Mucosa of stomach (tissue), 1 donor: ENCODE measurements at regions not wholly inside any gene's neighbourhood (a gene's known extent, or its start where the extent isn't known, plus 50 kb on each side); places are given as distances from the start of the nearest gene placed in this dataset.

ENCODE experiments used
- H3K27me3 ChIP-seq: one replicate; pipeline ENCODE4 v1.7.0; 2013; ENCODE audit warnings: mild to moderate bottlenecking, low read length; ENCODE audit not compliant: control insufficient read depth, insufficient read depth
- H3K36me3 ChIP-seq: one replicate; pipeline ENCODE4 v1.7.0; 2013; ENCODE audit warnings: low read length; ENCODE audit not compliant: control insufficient read depth, insufficient read depth
- H3K4me1 ChIP-seq: one replicate; pipeline ENCODE4 v1.7.0; 2013; ENCODE audit warnings: mild to moderate bottlenecking, low read length; ENCODE audit not compliant: control insufficient read depth, insufficient read depth
- H3K4me3 ChIP-seq: one replicate; pipeline ENCODE4 v1.7.0; 2013; ENCODE audit warnings: low read length
- H3K9ac ChIP-seq: one replicate; pipeline ENCODE4 v1.7.0; 2013; ENCODE audit warnings: mild to moderate bottlenecking, low read length, moderate library complexity
- H3K9me3 ChIP-seq: one replicate; pipeline ENCODE4 v1.7.0; 2013; ENCODE audit warnings: mild to moderate bottlenecking, low read length, moderate library complexity; ENCODE audit not compliant: control insufficient read depth
- donor health status: Pancreatic carcinoma.

GRCh38 chr17:79457889-79458288, 153.0 kb downstream of the RBFOX3 start:
- peaks cover 3% of the 10 kb centered on the region for H3K27me3 ChIP-seq
- H3K9ac ChIP-seq = no peak overlapping the region
- H3K9me3 ChIP-seq = no peaks in the 10 kb centered on the region
- no peaks in the 10 kb centered on the region for H3K36me3 ChIP-seq
- H3K4me3 ChIP-seq = no peak overlapping the region
- H3K4me1 ChIP-seq = no peaks in the 10 kb centered on the region

GRCh38 chr17:79457376-79457775, 153.5 kb downstream of the RBFOX3 start:
- H3K4me1 ChIP-seq = no peaks in the 10 kb centered on the region
- no peaks in the 10 kb centered on the region for H3K36me3 ChIP-seq
- peaks cover 3% of the 10 kb centered on the region for H3K27me3 ChIP-seq
- H3K9me3 ChIP-seq = no peaks in the 10 kb centered on the region
- H3K9ac ChIP-seq = no peak overlapping the region
- no peak overlapping the region for H3K4me3 ChIP-seq

- Histone ChIP-seq H3K9ac (no peak overlapping the region), H3K9me3 (no peaks in the 10 kb centered on the region), H3K27me3 (peaks cover 3% of the 10 kb centered on the region)
Measured at GRCh38 chr17:79455636-79456035, 155.2 kb downstream of the RBFOX3 start.

GRCh38 chr17:79454826-79455225, 156.0 kb downstream of the RBFOX3 start:
- H3K9me3 ChIP-seq = no peaks in the 10 kb centered on the region
- H3K4me1 ChIP-seq = no peaks in the 10 kb centered on the region
- H3K4me3 ChIP-seq = no peak overlapping the region
- H3K27me3 ChIP-seq = peaks cover 2% of the 10 kb centered on the region
- no peak overlapping the region for H3K9ac ChIP-seq
- H3K36me3 ChIP-seq = no peaks in the 10 kb centered on the region

More at GRCh38 chr17:79455636-79456035, 155.2 kb downstream of the RBFOX3 start:
- Histone ChIP-seq H3K4me3 (no peak overlapping the region), H3K4me1 (no peaks in the 10 kb centered on the region), H3K36me3 (no peaks in the 10 kb centered on the region)

GRCh38 chr17:79453481-79453880, 157.4 kb downstream of the RBFOX3 start:
- no peaks in the 10 kb centered on the region for H3K9me3 ChIP-seq
- no peaks in the 10 kb centered on the region for H3K27me3 ChIP-seq
- no peak overlapping the region for H3K4me3 ChIP-seq
- H3K4me1 ChIP-seq = no peaks in the 10 kb centered on the region
- H3K9ac ChIP-seq = no peak overlapping the region
- H3K36me3 ChIP-seq = no peaks in the 10 kb centered on the region

GRCh38 chr17:79452706-79453105, 158.1 kb downstream of the RBFOX3 start:
- Histone ChIP-seq H3K4me3 (no peak overlapping the region), H3K36me3 (no peaks in the 10 kb centered on the region), H3K9me3 (no peaks in the 10 kb centered on the region), H3K9ac (no peak overlapping the region), H3K4me1 (no peaks in the 10 kb centered on the region), H3K27me3 (no peaks in the 10 kb centered on the region)

GRCh38 chr17:79451167-79451566, 159.7 kb downstream of the RBFOX3 start:
- H3K9me3 ChIP-seq = no peaks in the 10 kb centered on the region
- no peak overlapping the region for H3K4me3 ChIP-seq
- H3K27me3 ChIP-seq = no peaks in the 10 kb centered on the region
- H3K4me1 ChIP-seq = no peaks in the 10 kb centered on the region
- H3K9ac ChIP-seq = no peak overlapping the region
- no peaks in the 10 kb centered on the region for H3K36me3 ChIP-seq

- no peak overlapping the region for H3K9ac ChIP-seq
- H3K9me3 ChIP-seq = no peaks in the 10 kb centered on the region
- H3K4me1 ChIP-seq = no peaks in the 10 kb centered on the region
- no peak overlapping the region for H3K4me3 ChIP-seq
- no peaks in the 10 kb centered on the region for H3K27me3 ChIP-seq
- H3K36me3 ChIP-seq = no peaks in the 10 kb centered on the region
Measured at GRCh38 chr17:79446399-79447009, 164.3 kb downstream of the RBFOX3 start.

- Histone ChIP-seq H3K4me1 (no peaks in the 10 kb centered on the region), H3K4me3 (no peak overlapping the region), H3K36me3 (no peaks in the 10 kb centered on the region), H3K27me3 (peaks cover 5% of the 10 kb centered on the region), H3K9me3 (no peaks in the 10 kb centered on the region), H3K9ac (no peak overlapping the region)
Measured at GRCh38 chr17:79444198-79444597, 166.7 kb downstream of the RBFOX3 start.

- Histone ChIP-seq H3K36me3 (no peaks in the 10 kb centered on the region), H3K4me3 (no peak overlapping the region), H3K9me3 (no peaks in the 10 kb centered on the region), H3K9ac (no peak overlapping the region), H3K27me3 (peaks cover 5% of the 10 kb centered on the region), H3K4me1 (no peaks in the 10 kb centered on the region)
Measured at GRCh38 chr17:79443026-79443425, 167.8 kb downstream of the RBFOX3 start.

GRCh38 chr17:79441356-79442160, 169.3 kb downstream of the RBFOX3 start:
- Histone ChIP-seq H3K9me3 (no peaks in the 10 kb centered on the region), H3K4me3 (no peak overlapping the region), H3K36me3 (no peaks in the 10 kb centered on the region), H3K9ac (no peak overlapping the region), H3K27me3 (peaks cover 5% of the 10 kb centered on the region), H3K4me1 (no peaks in the 10 kb centered on the region)

- no peaks in the 10 kb centered on the region for H3K9me3 ChIP-seq
- H3K4me3 ChIP-seq = no peak overlapping the region
- H3K27me3 ChIP-seq = peaks cover 5% of the 10 kb centered on the region
- H3K4me1 ChIP-seq = no peaks in the 10 kb centered on the region
- H3K36me3 ChIP-seq = no peaks in the 10 kb centered on the region
- no peak overlapping the region for H3K9ac ChIP-seq
Measured at GRCh38 chr17:79440251-79440650, 170.6 kb downstream of the RBFOX3 start.
